ENCODE measurements at regions not wholly inside any gene's neighbourhood (a gene's known extent, or its start where the extent isn't known, plus 50 kb on each side); places are given as distances from the start of the nearest gene placed in this dataset.
"Not testable (repeated sequence)": the region's sequence is repeated elsewhere in the genome, so short reads cannot be mapped to it uniquely, and the experiment has no call there.

DNA sequence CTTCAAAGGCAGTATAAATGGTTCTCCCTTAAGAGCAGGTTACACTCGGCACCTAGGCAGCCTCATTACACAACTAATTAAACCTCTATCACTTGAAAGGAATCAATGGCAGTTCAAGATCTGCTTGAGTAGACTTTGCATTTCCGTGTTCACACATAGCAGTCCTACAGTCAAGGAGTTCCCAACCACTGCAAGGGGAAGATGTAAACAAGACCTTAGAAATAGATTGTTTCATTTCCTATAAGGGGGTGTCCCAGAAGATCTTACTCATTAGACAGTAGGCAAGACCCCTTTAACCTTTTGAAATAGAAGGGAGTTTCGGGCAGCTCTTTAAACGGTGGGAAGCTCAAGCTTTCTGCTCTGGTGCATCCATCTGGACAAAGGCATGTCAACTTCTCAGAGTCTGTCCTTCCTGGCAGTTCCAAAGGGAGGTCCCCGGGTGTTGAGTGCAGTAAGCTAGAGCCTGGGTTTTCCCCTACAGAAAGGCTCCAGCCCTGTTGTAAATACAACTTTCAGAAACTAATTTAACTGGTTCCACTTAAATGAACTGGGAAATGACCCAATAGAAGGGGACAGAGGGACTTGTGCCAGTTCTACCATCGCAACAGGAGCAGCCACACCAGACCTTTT is 150.8 kb downstream of the RBMX2 start:
- DNase-seq (ENCODE audit: low read depth, low spot score), result no peak

DNA sequence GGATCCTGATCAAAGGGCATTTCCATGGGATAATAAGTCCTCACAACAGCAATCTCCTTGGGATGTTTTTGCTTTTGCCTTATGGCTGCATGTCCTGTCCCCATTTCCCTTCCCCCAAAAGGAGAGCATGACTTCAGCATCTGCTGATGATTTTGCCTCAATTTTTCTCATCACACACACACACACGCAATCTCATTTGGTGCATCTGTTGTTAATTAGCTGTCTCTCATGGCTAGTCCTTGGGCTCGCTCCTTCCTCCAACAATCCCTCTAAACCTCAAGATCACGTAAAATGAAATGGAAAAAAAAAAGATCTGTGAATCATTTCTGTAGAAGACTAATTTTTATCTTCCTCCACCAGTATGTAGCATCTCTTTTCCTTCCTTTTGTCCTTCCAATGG is 153.6 kb downstream of the RBMX2 start:
- no peak for DNase-seq (ENCODE audit: low read depth, low spot score)

GRCh38 chrX:130555757-130556156 is 154.0 kb downstream of the RBMX2 start:
- no peak for DNase-seq (ENCODE audit: low read depth, low spot score)

- no peak for DNase-seq (ENCODE audit: low read depth, low spot score)
These were observed 155.2 kb downstream of the RBMX2 start for GRCh38 chrX:130556951-130557350.

- DNase-seq (ENCODE audit: low read depth, low spot score), result no peak
These were observed 158.8 kb downstream of the RBMX2 start for GRCh38 chrX:130560544-130560943.

DNA sequence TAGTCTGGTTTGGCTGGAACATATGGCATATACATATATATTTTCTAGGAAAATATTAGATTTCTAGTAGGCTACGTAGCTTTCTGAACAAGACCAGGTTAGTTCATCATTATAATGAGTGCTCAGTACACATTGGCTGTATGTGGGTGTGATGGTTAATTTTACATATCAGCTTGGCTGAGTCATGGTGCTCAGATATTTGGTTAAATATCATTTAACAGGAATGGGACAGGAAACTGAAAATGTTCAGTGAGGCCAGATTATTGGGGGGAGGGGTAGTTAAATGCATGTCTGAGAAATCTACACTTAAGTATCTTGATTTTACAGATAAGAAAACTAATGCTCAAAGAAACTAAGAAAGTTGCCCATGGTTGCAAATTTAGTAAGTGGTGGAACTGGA is 160.1 kb downstream of the RBMX2 start:
- no peak for DNase-seq (ENCODE audit: low read depth, low spot score)

- DNase-seq (ENCODE audit: low read depth, low spot score), result no peak
These were observed 161.7 kb downstream of the RBMX2 start for GRCh38 chrX:130563476-130563875.

DNA sequence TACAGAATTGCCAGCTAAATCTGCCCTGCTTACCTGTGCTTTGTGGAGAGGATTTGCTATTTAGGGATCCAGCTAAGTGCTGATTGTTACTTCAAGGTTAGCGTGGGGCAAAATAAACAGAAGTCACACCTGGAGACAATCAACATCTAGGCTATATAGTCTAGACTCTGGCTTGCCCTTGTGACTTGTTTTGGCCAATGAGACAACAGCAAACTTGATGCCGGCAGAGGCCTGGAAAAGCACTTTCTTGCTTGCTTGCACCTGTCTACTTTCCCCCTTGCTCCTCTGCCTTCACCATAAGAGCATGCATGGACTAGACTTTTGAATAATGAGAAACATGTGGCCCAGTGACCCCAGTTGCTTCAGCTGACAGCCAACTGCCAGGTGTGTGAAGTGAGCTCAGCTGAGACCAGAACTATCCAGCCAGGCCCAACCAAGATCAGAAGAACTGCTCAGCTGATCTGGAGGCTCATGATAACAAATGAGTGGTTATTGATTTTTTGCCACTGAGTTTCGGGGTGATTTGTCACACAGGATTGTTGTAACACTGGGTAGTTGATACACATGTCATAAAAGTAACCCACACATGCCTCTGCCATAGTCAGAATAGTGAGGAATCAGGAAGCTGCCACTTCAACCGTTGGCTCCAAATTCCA is 164.4 kb downstream of the RBMX2 start:
- DNase-seq (ENCODE audit: low read depth, low spot score), result no peak

- DNase-seq (ENCODE audit: low read depth, low spot score), result not testable (repeated sequence)
These were observed 171.2 kb downstream of the RBMX2 start for GRCh38 chrX:130573030-130573429.

Data from smooth muscle cell of the brain vasculature (primary cell).